GM18499 (cell line): ENCODE measurements at regions not wholly inside any gene's neighbourhood (a gene's known extent, or its start where the extent isn't known, plus 50 kb on each side); places are given as distances from the start of the nearest gene placed in this dataset.

Source experiments
- ATAC-seq: cut with Tn5 transposase; IDR thresholded peaks from one replicate; pipeline ENCODE4 v1.9.1; 2021; ENCODE audit warnings: moderate number of reproducible peaks; ENCODE audit not compliant: insufficient read depth, unreplicated experiment

DNA sequence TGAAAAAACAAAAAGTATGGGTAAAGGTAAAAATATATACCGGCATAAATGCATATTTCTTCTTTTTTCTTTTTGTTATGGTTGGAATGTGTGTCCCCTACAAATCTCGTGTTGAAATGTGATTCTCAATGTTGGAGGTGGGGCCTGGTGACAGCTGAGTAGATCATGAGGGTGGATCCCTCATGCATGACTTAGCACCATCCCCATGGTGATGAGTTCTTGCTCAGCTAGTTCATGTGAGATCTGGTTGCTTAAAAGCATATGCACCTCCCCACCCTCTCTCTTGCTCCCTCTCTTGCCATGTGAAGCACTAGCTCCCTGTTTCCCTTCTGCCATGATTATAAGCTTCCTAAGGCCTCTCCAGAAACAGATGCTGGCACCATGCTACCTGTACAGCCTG lies 93.3 kb downstream of the HYCC1 start:
- no peak for ATAC-seq

DNA sequence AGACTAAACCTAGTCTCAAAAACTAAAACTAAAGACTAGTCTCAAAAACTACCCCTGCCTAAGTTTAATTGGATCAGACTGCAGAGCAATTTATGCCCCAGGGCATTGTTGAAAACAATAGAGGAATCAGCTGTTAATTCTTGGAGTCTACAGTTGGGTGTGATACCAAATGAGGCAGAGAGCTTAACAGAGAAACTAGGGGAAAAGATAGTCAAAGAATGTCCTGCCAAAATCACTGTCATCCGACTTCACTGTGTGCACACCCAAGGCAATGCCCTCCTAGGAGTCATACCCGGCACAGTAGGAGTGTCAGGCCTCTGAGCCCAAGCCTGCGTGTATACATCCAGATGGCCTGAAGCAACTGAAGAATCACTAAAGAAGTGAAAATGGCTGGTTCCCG lies 90.5 kb upstream of the TOMM7 start:
- no peak for ATAC-seq

DNA sequence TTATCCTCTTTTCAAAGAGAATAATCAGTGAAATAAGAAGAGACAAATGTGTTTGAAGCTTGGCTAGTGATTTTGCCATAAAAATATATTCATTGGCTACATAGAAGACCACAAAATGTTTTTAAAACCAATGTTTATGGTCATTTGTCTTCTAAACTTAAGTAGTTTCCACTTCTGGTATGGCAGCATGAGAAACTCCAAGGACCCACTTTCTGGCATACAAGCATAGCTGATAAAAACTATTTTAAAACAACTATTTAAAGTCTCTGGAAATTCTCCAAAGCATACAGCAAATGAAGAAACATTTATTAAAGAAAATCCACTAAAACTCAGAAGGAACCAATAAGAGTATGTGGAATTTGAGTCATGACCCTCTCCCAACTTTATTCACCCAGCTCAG lies 89.2 kb upstream of the TOMM7 start:
- ATAC-seq = no peak

DNA sequence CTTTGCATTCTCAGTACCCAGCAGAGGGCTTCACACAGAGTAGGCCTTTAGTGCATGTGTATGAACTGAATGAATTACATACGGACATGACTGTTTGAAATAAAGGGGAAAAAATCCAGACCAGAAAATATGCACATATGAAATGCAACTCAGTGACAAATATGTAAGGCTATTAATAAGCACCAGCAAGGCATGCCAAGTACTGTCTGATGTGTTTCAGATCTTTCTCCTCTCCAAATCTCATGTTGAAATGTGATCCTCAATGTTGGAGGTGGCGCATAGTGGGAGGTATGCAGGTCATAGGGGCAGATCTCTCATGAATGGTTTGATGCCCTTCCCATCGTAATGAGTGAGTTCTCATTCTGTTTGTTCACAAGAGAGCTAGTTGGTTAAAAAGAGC lies 87.3 kb upstream of the TOMM7 start:
- no peak for ATAC-seq

DNA sequence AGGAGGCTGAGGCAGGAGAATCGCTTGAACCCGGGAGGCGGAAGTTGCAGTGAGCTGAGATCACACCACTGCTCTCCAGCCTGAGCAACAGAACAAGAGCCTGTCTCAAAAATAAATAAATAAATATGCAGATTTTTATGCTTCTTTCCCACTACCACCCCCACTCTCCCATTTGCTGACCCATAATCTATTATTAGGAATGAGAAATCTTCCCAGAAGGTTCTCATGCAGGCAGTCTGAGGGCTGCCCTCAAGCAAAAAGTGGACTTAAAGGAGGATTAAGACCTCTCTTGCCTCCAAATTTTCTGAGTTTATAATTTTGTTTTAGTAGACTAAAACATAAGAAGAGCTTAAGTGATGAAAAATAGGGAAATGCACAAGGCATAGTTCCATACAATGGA lies 85.2 kb upstream of the TOMM7 start:
- no peak for ATAC-seq

DNA sequence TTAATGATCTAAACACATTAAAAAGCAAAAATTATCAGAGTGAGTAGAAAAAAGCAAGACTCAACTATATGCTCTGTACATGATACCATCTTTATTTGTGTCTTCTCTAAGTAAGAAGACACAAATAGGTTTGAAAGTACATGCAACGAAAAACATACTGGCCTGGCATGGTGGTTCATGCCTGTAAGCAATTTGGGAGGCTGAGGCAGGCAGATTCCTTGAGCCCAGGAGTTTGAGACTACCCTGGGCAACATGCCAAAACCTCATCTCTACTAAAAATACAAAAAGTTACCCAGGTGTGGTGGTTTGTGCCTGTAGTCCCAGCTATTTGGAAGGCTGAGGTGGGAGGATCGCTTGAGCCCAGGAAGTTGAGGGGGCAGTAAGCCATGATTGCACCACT lies 78.1 kb upstream of the TOMM7 start:
- ATAC-seq = no peak

DNA sequence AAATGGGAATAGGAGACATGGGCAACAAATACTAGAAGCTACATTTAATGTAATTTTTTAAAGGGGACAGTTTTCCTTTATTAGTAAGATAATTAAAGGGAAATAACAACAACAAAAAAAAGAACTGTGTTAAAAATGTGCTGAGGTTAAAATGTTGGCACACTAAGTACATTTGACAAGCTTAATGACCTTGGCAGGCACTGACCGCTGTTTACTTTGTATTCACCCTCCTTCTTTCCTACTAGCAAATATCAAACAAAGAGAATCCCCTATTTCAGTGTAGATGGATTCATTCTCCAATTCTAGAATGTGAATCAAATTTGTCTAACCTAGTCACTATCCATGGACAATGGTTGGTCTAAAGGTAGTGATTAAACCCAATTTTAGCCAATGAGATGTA lies 77.5 kb upstream of the TOMM7 start:
- ATAC-seq = no peak

DNA sequence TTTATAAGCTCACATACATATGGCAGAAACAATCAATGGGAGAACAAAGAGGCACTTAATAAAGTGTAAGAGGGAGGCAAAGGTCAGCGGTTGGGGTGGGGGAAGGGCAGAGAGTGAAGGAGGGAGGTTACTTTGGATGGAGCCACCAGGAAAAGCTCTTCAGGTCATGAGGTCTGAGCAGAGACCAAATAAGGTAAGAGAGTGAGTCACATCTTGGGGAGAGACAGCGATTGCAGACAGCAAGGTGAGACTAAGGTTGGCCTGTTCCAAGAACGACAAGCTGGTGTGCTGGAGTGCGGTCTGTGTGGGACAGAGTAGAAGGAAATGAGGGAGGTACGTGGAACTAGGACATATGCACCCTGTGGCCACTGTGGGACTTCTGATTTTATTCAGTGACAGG lies 74.3 kb upstream of the TOMM7 start:
- no peak for ATAC-seq

DNA sequence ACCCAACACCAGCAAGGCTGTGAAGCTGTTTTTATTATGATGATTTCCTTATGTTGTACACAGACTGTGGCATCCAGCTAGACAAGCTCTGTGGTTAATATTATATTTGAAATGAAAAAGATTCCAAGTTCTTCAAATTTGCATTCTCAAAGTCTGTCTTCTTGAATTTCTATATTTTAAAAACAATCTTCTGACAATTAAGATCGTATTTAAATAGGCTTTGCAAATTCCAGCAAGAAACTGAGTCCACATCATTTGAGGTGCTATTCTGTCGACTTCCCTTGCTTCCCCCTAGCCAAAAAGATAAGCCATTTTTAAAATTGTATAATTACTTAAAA lies 73.1 kb upstream of the TOMM7 start:
- no peak for ATAC-seq

DNA sequence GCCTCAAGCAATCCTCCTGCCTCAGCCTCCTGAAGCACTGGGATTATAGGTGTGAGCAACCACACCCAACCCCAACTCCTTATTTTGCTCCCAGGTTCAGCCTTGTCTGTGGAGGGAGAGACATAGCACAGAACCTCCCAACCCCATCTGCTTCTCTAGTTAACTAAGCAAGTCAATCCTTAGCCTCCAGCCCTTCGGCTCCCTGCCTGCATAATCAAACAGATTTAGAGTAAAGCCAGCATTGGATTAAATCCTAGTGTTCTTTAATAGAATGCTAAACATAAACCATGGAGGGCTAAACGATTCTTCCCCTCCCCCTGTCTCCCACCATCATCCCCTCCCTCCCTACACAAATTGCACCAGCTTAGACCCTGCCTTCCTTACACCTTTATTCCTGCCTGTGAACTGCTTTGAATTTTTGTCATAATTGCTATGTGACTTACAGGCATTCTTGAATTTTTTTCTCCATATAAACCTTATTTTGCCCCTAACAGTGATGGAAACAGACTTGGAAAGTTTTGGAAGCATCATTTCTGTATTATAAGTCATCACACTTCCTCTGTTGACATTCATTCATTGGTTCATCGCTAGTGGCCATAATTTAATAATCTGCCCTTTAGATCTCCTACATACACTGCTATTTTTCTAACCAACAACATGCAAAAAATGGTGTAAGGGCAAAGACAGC lies 72.6 kb upstream of the TOMM7 start:
- ATAC-seq = no peak

DNA sequence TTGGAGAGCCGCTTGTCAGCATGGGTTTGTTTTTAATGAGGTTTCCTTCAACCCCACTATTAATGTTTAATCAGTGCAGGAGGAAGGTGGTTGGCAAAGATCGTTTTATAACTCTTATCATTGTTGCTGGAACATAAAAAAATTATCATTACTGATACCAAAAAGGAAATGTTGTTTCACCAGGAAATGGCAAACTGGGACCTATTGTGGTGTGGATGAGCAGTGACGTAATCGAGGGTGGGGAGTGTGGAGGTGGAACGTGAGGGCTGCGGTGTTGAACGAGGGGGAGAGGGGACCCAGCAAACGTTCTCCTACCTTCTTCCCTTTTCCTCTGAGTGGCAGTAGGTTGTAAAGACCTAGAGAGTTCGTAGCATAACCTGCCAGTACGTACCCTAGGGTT lies 71.9 kb upstream of the TOMM7 start:
- no peak for ATAC-seq

DNA sequence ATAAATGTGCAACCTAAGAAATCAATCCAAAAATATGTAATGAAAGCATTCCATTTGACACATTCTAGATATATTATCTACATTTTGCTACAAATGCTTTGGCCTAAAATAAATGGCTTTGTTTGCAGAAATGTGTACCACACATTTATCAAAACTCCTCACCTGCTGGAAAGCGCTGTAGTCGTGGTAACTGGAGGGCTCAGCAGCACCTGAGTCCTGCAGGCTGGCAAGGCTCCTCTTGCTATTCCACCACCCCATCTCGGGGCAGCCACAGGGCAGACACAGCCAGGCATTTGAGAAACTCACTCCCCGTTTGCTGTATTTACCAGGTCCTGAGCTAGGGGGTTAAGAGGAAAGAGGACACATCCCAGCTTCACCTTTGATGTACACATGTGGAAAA lies 68.1 kb upstream of the TOMM7 start:
- ATAC-seq = no peak

DNA sequence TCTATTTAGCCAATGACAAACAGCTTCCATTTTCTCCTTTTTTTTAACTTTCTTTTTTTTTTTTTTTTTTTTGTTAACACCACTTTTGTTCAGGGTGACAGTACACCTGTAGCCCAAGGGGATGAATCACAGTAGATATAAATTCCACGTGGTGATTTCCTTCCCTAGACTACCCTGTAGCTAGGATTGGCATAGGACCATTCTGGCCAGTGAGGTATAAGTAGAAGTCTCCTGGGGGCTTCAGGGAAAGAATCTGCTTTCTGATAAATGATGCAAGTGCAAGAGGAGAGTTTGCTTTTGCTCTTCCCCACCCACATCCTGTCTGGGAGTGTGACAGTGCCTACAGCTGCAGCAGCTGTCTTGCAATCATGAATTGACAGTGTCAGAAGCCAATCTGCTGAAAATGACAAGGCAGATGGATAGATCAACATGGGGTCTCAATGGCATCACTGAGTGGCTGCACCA lies 63.2 kb upstream of the TOMM7 start:
- ATAC-seq = peak; percentile 78

DNA sequence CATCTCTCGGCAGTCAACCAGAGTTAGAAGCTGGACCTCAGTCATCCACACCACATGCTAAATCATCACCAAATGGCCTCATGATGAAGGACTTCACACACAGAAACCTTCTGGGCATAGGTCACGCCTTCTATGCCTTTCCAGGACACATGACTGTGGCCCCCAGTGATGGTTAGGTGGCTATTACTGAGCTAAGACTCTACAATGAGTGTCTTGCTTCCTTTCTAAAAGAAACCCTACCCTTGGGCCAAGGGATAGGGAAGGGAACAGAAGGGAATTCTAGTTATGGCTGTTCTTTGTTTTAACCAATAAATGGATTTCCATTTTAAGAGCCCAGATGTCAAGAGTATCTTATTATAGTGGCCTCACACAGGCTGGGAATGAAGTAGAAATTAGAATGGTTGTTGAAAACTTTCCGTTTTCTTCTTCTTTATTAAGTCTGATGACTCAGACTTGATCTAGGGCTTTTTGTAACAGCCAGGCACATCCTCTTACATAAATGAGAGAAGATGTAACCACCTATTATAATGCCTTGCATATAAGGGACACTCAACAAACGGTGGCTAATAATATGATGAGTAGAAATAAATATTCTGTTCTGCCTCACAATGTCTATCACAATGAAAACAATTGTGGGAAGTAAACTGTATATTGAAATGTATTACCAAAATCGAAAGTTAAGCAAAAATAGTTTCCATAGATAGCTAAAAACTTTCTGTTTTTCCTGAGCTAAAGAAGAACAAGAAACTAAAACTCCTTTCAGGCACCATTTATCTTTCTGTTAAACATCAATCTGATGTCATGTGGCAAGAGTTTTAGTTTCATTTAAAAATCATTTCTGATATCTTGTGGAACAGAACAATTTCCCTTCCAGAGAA lies 62.5 kb upstream of the TOMM7 start:
- ATAC-seq = peak; percentile 37

DNA sequence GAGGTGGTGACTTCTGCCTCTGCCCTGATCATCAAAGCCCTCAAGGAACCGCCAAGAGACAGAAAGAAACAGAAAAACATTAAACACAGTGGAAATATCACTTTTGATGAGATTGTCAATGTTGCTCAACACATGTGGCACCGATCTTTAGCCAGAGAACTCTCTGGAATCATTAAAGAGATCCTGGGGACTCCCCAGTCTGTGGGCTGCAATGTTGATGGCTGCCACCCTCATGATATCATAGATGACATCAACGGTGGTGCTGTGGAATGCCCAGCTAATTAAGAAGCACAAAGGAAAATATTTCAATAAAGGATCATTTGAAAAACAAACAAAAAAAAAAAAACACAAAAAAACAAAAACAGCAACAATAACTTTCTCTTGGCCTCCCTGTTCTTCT lies 59.5 kb upstream of the TOMM7 start:
- no peak for ATAC-seq

DNA sequence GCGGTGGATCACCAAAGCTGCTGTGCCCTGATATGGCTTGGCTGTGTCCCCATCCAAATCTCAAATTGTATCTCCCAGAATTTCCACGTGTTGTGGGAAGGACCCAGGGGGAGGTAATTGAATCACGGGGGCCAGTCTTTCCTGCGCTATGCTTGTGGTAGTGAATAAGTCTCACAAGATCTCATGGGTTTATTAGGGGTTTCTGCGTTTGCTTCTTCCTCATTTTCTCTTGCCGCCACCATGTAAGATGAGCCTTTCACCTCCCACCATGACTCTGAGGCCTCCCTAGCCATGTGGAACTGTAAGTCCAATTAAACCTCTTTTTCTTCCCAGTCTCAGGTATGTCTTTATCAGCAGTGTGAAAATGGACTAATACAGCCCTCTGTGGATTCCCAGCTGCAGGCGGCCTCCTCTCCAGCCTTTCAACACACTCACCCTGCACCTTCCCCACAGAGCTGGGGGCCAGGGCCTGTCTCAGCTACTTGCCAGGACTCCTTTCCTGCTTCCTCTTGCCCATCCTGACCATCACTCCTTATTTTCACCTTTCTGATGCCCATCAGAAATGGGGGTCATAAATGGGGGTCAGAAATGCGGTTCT lies 57.2 kb upstream of the TOMM7 start:
- ATAC-seq = no peak

DNA sequence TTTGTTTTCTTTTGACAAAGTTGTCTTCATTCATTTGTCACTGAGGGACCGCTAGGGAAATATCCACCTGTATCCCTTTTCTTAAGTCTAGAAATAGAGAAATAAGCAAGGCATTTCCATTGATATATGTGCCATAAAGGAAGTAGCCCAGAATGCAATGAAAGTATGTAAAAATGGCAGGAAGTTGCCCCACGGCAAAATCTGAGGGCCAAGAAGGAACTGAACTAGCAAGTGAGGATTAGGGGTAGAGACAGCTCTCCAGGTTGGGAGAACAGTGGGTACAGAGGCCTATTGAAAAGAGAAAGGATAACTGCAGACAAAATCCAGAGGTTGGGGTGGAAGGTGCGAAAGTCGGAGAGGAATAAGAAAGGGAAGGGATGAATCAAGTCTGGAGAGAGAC lies 56.6 kb upstream of the TOMM7 start:
- no peak for ATAC-seq

DNA sequence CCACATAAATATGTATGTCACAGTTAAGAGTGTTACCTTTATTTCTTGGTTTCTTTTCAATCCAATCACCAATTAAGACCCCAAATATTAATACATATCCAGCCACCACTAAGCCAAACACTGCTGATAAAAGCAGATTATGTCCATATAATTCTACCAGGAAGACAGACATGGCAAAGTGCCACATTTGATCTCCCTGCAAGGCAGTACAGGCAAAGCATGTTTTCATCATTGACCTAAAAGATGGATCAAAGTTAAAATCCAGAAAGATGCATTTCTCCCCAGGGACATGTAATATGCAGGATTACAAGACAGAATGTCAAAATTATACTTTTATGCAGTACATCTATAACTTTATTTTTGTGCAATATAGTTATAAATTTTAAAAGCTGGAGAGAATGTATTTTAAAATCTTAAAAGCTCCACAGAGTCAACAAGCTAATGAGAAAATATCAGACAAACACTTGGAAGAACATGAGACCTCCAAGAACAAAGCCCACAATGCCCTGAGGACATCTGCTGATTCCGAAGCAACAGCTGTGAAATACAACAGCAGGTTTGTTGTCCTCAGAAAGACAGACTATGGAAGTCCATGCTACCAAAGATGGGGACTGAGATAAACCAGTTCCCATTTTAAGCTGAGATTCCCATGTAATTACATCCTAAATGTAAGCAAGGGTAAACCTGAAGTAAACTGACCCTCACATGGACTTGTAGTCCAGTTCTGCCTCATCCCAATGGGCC lies 54.5 kb upstream of the TOMM7 start:
- ATAC-seq = no peak

DNA sequence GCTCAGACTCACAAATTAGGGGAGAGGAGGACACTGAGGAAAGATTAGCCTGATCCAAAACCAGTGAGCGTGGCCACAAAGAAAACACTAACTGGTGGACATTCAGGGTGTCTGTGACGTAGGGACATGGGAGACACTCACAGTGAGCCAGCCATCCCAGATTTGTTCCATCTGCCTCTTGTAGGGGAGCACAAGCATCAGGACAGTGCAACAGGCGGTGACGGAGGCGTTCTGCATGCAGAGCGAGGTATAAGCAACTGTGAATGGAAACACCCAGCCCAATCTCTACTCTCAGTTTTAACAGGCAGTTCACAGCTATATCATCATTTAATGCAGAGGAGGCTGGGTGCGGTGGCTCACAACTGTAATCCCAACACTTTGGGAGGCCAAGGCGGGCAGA lies 52.8 kb upstream of the TOMM7 start:
- no peak for ATAC-seq

DNA sequence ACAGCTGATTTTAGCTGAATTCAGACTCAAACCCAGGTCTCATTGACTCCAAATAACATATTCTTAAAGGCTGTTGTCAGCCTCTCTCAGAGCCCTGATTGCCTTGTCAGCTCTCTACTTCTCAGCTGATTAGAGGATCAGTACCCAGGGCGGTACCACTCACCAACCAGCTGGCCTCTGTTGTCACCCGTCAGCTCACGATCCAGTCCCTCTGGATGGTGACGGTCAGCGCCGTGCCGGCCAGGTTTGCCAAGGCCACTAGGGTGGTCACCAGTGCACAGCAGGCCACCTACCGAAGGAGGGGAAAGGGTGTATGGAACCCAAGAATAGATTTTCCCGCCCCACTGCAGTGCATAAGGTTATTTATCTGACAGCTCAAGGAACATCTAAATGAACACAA lies 52.3 kb upstream of the TOMM7 start:
- ATAC-seq = no peak
